ENCODE measurements at regions not wholly inside any gene's neighbourhood (a gene's known extent, or its start where the extent isn't known, plus 50 kb on each side); places are given as distances from the start of the nearest gene placed in this dataset.

- WGBS: 56% methylated on average over 5 of the region's 5 CpGs
- H3K4me3 ChIP-seq (ENCODE audit: low read depth, low read length): no peak overlapping the region
- no peaks in the 10 kb centered on the region for H3K4me1 ChIP-seq (ENCODE audit: insufficient read depth)
- no peak overlapping the region for H3K27ac ChIP-seq (ENCODE audit: low read depth)
- H3K36me3 ChIP-seq (ENCODE audit: insufficient read depth): no peaks in the 10 kb centered on the region
- DNase-seq (ENCODE audit: extremely low spot score): no peak
These were observed 400.3 kb upstream of the HNRNPA3 start for GRCh38 chr2:176812246-176812775.

- no peak for DNase-seq (ENCODE audit: extremely low spot score)
- H3K4me3 ChIP-seq (ENCODE audit: low read depth, low read length): no peak overlapping the region
- 86% methylated on average over 4 of the region's 4 CpGs for whole genome bisulfite sequencing
- no peaks in the 10 kb centered on the region for H3K4me1 ChIP-seq (ENCODE audit: insufficient read depth)
- no peaks in the 10 kb centered on the region for H3K36me3 ChIP-seq (ENCODE audit: insufficient read depth)
- no peak overlapping the region for H3K27ac ChIP-seq (ENCODE audit: low read depth)
These were observed 399.4 kb upstream of the HNRNPA3 start for GRCh38 chr2:176813156-176813555.

GRCh38 chr2:176813621-176814049, 399.0 kb upstream of the HNRNPA3 start:
- Histone ChIP-seq H3K4me1 (ENCODE audit: insufficient read depth) (no peaks in the 10 kb centered on the region), H3K4me3 (ENCODE audit: low read depth, low read length) (no peak overlapping the region), H3K36me3 (ENCODE audit: insufficient read depth) (no peaks in the 10 kb centered on the region), H3K27ac (ENCODE audit: low read depth) (no peak overlapping the region)
- WGBS: 61% methylated on average over 2 of the region's 2 CpGs
- no peak for DNase-seq (ENCODE audit: extremely low spot score)

- DNase-seq (ENCODE audit: extremely low spot score): no peak
- 14% methylated on average over 1 of the region's 1 CpG for WGBS
- H3K27ac ChIP-seq (ENCODE audit: low read depth): no peak overlapping the region
- H3K36me3 ChIP-seq (ENCODE audit: insufficient read depth): no peaks in the 10 kb centered on the region
- H3K4me3 ChIP-seq (ENCODE audit: low read depth, low read length): no peak overlapping the region
- H3K4me1 ChIP-seq (ENCODE audit: insufficient read depth): no peaks in the 10 kb centered on the region
These were observed 398.3 kb upstream of the HNRNPA3 start for GRCh38 chr2:176814274-176814673.

- no peaks in the 10 kb centered on the region for H3K36me3 ChIP-seq (ENCODE audit: insufficient read depth)
- no peak for DNase-seq (ENCODE audit: extremely low spot score)
- WGBS: 3% methylated on average over 2 of the region's 2 CpGs
- H3K4me3 ChIP-seq (ENCODE audit: low read depth, low read length): no peak overlapping the region
- no peak overlapping the region for H3K27ac ChIP-seq (ENCODE audit: low read depth)
- no peaks in the 10 kb centered on the region for H3K4me1 ChIP-seq (ENCODE audit: insufficient read depth)
These were observed 397.7 kb upstream of the HNRNPA3 start for GRCh38 chr2:176814740-176815367.

- Histone ChIP-seq H3K36me3 (ENCODE audit: insufficient read depth) (no peaks in the 10 kb centered on the region), H3K4me3 (ENCODE audit: low read depth, low read length) (no peak overlapping the region), H3K27ac (ENCODE audit: low read depth) (no peak overlapping the region), H3K4me1 (ENCODE audit: insufficient read depth) (no peaks in the 10 kb centered on the region)
- DNase-seq (ENCODE audit: extremely low spot score): no peak
- WGBS: 73% methylated on average over 7 of the region's 7 CpGs
These were observed 395.5 kb upstream of the HNRNPA3 start for GRCh38 chr2:176817061-176817565.

- WGBS: 71% methylated on average over 4 of the region's 4 CpGs
- Histone ChIP-seq H3K27ac (ENCODE audit: low read depth) (no peak overlapping the region), H3K4me3 (ENCODE audit: low read depth, low read length) (no peak overlapping the region), H3K4me1 (ENCODE audit: insufficient read depth) (no peaks in the 10 kb centered on the region), H3K36me3 (ENCODE audit: insufficient read depth) (no peaks in the 10 kb centered on the region)
- DNase-seq (ENCODE audit: extremely low spot score): no peak
These were observed 394.5 kb upstream of the HNRNPA3 start for GRCh38 chr2:176818076-176818475.

GRCh38 chr2:176818617-176819016, 394.0 kb upstream of the HNRNPA3 start:
- no peak overlapping the region for H3K4me3 ChIP-seq (ENCODE audit: low read depth, low read length)
- no peak overlapping the region for H3K27ac ChIP-seq (ENCODE audit: low read depth)
- WGBS: 57% methylated on average over 7 of the region's 7 CpGs
- DNase-seq (ENCODE audit: extremely low spot score): no peak
- no peaks in the 10 kb centered on the region for H3K4me1 ChIP-seq (ENCODE audit: insufficient read depth)
- no peaks in the 10 kb centered on the region for H3K36me3 ChIP-seq (ENCODE audit: insufficient read depth)

- no peak for DNase-seq (ENCODE audit: extremely low spot score)
- Histone ChIP-seq H3K36me3 (ENCODE audit: insufficient read depth) (no peaks in the 10 kb centered on the region), H3K4me3 (ENCODE audit: low read depth, low read length) (no peak overlapping the region), H3K27ac (ENCODE audit: low read depth) (no peak overlapping the region), H3K4me1 (ENCODE audit: insufficient read depth) (no peaks in the 10 kb centered on the region)
- 55% methylated on average over 4 of the region's 4 CpGs for WGBS
These were observed 393.3 kb upstream of the HNRNPA3 start for GRCh38 chr2:176819306-176819705.

GRCh38 chr2:176820371-176820932, 392.1 kb upstream of the HNRNPA3 start:
- Histone ChIP-seq H3K4me1 (ENCODE audit: insufficient read depth) (no peaks in the 10 kb centered on the region), H3K4me3 (ENCODE audit: low read depth, low read length) (no peak overlapping the region), H3K27ac (ENCODE audit: low read depth) (no peak overlapping the region), H3K36me3 (ENCODE audit: insufficient read depth) (no peaks in the 10 kb centered on the region)
- no peak for DNase-seq (ENCODE audit: extremely low spot score)

- no peaks in the 10 kb centered on the region for H3K4me1 ChIP-seq (ENCODE audit: insufficient read depth)
- 97% methylated on average over 4 of the region's 4 CpGs for whole genome bisulfite sequencing
- H3K4me3 ChIP-seq (ENCODE audit: low read depth, low read length): no peak overlapping the region
- DNase-seq (ENCODE audit: extremely low spot score): no peak
- H3K36me3 ChIP-seq (ENCODE audit: insufficient read depth): no peaks in the 10 kb centered on the region
- no peak overlapping the region for H3K27ac ChIP-seq (ENCODE audit: low read depth)
These were observed 391.2 kb upstream of the HNRNPA3 start for GRCh38 chr2:176821350-176821749.

GRCh38 chr2:176822060-176822459, 390.5 kb upstream of the HNRNPA3 start:
- Histone ChIP-seq H3K36me3 (ENCODE audit: insufficient read depth) (no peaks in the 10 kb centered on the region), H3K4me3 (ENCODE audit: low read depth, low read length) (no peak overlapping the region), H3K4me1 (ENCODE audit: insufficient read depth) (no peaks in the 10 kb centered on the region), H3K27ac (ENCODE audit: low read depth) (no peak overlapping the region)
- no peak for DNase-seq (ENCODE audit: extremely low spot score)
- WGBS: 89% methylated on average over 2 of the region's 2 CpGs

GRCh38 chr2:176826356-176826755, 386.2 kb upstream of the HNRNPA3 start:
- no peak for DNase-seq (ENCODE audit: extremely low spot score)
- Histone ChIP-seq H3K27ac (ENCODE audit: low read depth) (no peak overlapping the region), H3K36me3 (ENCODE audit: insufficient read depth) (no peaks in the 10 kb centered on the region), H3K4me1 (ENCODE audit: insufficient read depth) (no peaks in the 10 kb centered on the region), H3K4me3 (ENCODE audit: low read depth, low read length) (no peak overlapping the region)
- WGBS: 73% methylated on average over 2 of the region's 2 CpGs

- H3K36me3 ChIP-seq (ENCODE audit: insufficient read depth): no peaks in the 10 kb centered on the region
- no peak overlapping the region for H3K4me3 ChIP-seq (ENCODE audit: low read depth, low read length)
- WGBS: 85% methylated on average over 9 of the region's 9 CpGs
- H3K27ac ChIP-seq (ENCODE audit: low read depth): no peak overlapping the region
- no peak for DNase-seq (ENCODE audit: extremely low spot score)
- H3K4me1 ChIP-seq (ENCODE audit: insufficient read depth): no peaks in the 10 kb centered on the region
These were observed 385.5 kb upstream of the HNRNPA3 start for GRCh38 chr2:176826984-176827668.

Measured in urinary bladder (tissue), 3 donors.